ENCODE measurements at regions not wholly inside any gene's neighbourhood (a gene's known extent, or its start where the extent isn't known, plus 50 kb on each side); places are given as distances from the start of the nearest gene placed in this dataset.

DNA sequence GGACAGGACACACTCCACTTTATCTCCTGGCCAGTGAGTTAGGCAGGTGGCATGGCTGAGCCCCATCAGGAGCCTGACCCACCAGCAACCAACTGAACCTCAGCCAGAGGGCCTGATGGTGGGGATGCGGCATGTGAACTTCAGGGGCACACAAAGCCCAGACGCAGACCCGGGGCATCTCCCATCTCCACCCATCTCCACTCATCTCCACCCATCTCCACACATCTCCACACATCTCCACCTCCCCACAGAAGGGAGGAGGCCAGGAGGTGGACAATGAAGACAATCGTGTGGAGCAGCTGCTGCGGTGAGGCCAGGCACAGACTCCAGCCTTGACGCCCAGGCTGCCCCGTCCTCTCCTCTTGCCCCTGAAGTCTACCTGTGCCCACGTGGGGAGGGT is 340.8 kb downstream of the CTTN start:
- 3% methylated on average over 8 of the region's 8 CpGs for whole genome bisulfite sequencing (ENCODE audit: insufficient coverage, low coverage, missing lambda C conversion rate)
- H3K9ac ChIP-seq (ENCODE audit: insufficient read depth in 1 of 2, low read depth in 2 of 2, low read length in 2 of 2), result no peak overlapping the region
- no peaks in the 10 kb centered on the region for H3K79me2 ChIP-seq (ENCODE audit: control insufficient read depth, insufficient read depth, low read length)
- H4K20me1 ChIP-seq (replicated peaks; ENCODE audit: control insufficient read depth, insufficient read depth, low read length), result 0 out of 2 replicates have a peak, but pooled peaks cover 7% of the 10 kb centered on the region
- no peaks in the 10 kb centered on the region for H3K9me3 ChIP-seq (replicated peaks; ENCODE audit: control insufficient read depth, insufficient read depth, low read depth, low read length)
- peaks cover 16 to 74% of the 10 kb centered on the region in 2 experiments for H3K27me3 ChIP-seq (ENCODE audit: control insufficient read depth in 2 of 2, insufficient read depth in 2 of 2, low read length in 2 of 2)
- no peak overlapping the region for H2AFZ ChIP-seq (ENCODE audit: low read depth, low read length)
- TF ChIP-seq ZC3H8 (IDR thresholded peaks at IDR 0.05) (no peak), HSF4 (CRISPR knock-in tag; IDR thresholded peaks at IDR 0.05; ENCODE audit: borderline replicate concordance) (no peak), TAF15 (IDR thresholded peaks at IDR 0.05; ENCODE audit: low read depth, low read length) (no peak), CHD4 (IDR thresholded peaks at IDR 0.05; ENCODE audit: insufficient read depth, insufficient replicate concordance, low read depth, low read length, poor library complexity, severe bottlenecking) (no peak), NFE2L1 (tag; IDR thresholded peaks at IDR 0.05; ENCODE audit: borderline replicate concordance, low read depth) (no peak), ZNF445 (CRISPR knock-in tag; IDR thresholded peaks at IDR 0.05; ENCODE audit: low read depth) (no peak), MAFF (IDR thresholded peaks at IDR 0.05; ENCODE audit: low read length) (no peak), DDX20 (tag; IDR thresholded peaks at IDR 0.05; ENCODE audit: low read depth) (no peak), ZNF324 (CRISPR knock-in tag; IDR thresholded peaks at IDR 0.05) (no peak), ZNF253 (CRISPR knock-in tag; conservative IDR thresholded peaks at IDR 0.05) (no peak), E2F5 (CRISPR knock-in tag; IDR thresholded peaks at IDR 0.05) (no peak), ZNF695 (CRISPR knock-in tag; IDR thresholded peaks at IDR 0.05) (no peak), STAG1 (CRISPR knock-in tag; IDR thresholded peaks at IDR 0.05; ENCODE audit: borderline replicate concordance) (no peak)
- TF ChIP-seq, protein P1, sequence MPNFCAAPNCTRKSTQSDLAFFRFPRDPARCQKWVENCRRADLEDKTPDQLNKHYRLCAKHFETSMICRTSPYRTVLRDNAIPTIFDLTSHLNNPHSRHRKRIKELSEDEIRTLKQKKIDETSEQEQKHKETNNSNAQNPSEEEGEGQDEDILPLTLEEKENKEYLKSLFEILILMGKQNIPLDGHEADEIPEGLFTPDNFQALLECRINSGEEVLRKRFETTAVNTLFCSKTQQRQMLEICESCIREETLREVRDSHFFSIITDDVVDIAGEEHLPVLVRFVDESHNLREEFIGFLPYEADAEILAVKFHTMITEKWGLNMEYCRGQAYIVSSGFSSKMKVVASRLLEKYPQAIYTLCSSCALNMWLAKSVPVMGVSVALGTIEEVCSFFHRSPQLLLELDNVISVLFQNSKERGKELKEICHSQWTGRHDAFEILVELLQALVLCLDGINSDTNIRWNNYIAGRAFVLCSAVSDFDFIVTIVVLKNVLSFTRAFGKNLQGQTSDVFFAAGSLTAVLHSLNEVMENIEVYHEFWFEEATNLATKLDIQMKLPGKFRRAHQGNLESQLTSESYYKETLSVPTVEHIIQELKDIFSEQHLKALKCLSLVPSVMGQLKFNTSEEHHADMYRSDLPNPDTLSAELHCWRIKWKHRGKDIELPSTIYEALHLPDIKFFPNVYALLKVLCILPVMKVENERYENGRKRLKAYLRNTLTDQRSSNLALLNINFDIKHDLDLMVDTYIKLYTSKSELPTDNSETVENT (CRISPR knock-in tag; IDR thresholded peaks at IDR 0.05), result no peak
- TF ChIP-seq, protein P2, sequence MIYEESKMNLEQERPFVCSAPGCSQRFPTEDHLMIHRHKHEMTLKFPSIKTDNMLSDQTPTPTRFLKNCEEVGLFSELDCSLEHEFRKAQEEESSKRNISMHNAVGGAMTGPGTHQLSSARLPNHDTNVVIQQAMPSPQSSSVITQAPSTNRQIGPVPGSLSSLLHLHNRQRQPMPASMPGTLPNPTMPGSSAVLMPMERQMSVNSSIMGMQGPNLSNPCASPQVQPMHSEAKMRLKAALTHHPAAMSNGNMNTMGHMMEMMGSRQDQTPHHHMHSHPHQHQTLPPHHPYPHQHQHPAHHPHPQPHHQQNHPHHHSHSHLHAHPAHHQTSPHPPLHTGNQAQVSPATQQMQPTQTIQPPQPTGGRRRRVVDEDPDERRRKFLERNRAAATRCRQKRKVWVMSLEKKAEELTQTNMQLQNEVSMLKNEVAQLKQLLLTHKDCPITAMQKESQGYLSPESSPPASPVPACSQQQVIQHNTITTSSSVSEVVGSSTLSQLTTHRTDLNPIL (CRISPR knock-in tag; IDR thresholded peaks at IDR 0.05), result no peak
- H3K27ac ChIP-seq (ENCODE audit: extremely low read depth, low read depth, low read length), result no peak overlapping the region
- BruUV-seq (replicated peaks), result no TSS peak
- intact Hi-C loops (cut with micrococcal nuclease) (no loop called here), in situ Hi-C loops (cut with MboI) (no loop called here)
- no peak overlapping the region for H3K4me3 ChIP-seq
- POLR2A ChIA-PET, result no interaction called here
- DNase-seq (ENCODE audit: extremely low read depth in 1 of 4, low spot score in 3 of 4) (no peak), ATAC-seq (no peak), FAIRE-seq (no peak)
- CTCF ChIA-PET (ENCODE audit: low intra/inter-chr PET ratio), result no interaction called here
- no peaks in the 10 kb centered on the region for H3K9me1 ChIP-seq (ENCODE audit: control insufficient read depth, insufficient read depth, low read length)
- H3K36me3 ChIP-seq (ENCODE audit: control insufficient read depth, insufficient read depth, low read length), result no peaks in the 10 kb centered on the region
- peaks cover 11 to 20% of the 10 kb centered on the region in 2 experiments; a peak in 4 of 5 replicates for H3K4me1 ChIP-seq (replicated peaks in 1 of 2; ENCODE audit: control insufficient read depth in 2 of 2, insufficient read depth in 2 of 2, low read length in 2 of 2)
- no peak overlapping the region for H3K4me2 ChIP-seq (ENCODE audit: insufficient read depth, low read length)

Measured in K562 (cell line).